Inflammatory macrophage (primary cell): ENCODE measurements at regions not wholly inside any gene's neighbourhood (a gene's known extent, or its start where the extent isn't known, plus 50 kb on each side); places are given as distances from the start of the nearest gene placed in this dataset.
"Not testable (repeated sequence)": the region's sequence is repeated elsewhere in the genome, so short reads cannot be mapped to it uniquely, and the experiment has no call there.

Experiments
- DNase-seq, 2 donors: peaks; one replicate each; pipeline ENCODE4 v3.0.0-alpha.2; 2020 to 2022

DNA sequence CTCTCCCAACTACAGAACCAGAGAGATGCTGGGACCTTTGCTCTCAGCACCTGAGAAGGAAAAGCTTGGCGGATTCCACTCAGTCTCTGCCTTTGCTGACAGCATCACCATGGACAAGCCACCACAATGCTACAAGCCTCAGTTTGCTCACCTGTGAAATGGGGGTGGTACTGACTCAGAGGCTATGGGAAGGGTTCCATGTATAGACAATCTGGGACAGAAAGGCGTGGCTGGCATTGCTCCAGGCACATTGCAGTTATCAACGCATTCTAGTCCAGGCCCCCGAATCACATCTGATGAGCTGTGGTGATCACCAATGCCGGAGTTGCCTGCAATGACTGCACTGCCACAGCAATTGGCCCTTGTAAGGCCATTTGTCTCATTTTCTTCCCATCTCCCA is 72.6 kb downstream of the ISX start:
- no peak for DNase-seq

GRCh38 chr22:35140879-35141745 is 75.2 kb downstream of the ISX start:
- no peak for DNase-seq

GRCh38 chr22:35148381-35148780 is 82.4 kb downstream of the ISX start:
- DNase-seq, result no peak

DNA sequence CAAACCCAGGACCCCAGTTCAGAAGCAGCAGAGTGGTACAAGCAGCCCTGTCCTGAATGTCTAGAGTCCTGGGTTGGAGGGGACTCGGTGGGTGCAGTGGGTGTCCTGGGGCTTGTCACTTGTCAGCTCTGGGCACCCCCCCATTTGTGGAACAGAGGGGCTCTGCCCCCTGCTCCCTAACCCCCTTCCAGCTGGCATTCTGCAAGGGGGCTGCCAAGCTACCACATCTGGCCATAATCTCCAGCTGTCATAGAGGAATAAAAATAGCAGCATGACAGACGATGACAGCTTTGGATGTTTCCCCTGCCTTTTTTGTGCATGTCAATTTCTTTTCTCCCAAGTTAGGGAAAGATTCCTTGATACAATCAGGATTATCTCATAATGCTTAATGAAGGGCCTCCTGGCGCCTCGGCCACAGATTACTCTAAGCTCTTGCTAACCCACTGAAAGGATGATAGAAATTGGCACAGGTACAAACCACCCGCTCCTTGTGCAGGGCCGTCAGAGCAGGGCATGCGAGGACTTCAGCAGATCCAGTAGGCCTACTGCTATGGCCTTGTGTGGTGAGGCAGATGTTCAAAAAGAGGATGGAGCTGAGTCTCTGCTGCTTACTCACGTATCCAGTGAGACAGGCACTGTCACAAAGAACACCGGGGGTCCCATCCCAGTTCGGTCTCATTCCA is 83.0 kb downstream of the ISX start:
- no peak for DNase-seq

DNA sequence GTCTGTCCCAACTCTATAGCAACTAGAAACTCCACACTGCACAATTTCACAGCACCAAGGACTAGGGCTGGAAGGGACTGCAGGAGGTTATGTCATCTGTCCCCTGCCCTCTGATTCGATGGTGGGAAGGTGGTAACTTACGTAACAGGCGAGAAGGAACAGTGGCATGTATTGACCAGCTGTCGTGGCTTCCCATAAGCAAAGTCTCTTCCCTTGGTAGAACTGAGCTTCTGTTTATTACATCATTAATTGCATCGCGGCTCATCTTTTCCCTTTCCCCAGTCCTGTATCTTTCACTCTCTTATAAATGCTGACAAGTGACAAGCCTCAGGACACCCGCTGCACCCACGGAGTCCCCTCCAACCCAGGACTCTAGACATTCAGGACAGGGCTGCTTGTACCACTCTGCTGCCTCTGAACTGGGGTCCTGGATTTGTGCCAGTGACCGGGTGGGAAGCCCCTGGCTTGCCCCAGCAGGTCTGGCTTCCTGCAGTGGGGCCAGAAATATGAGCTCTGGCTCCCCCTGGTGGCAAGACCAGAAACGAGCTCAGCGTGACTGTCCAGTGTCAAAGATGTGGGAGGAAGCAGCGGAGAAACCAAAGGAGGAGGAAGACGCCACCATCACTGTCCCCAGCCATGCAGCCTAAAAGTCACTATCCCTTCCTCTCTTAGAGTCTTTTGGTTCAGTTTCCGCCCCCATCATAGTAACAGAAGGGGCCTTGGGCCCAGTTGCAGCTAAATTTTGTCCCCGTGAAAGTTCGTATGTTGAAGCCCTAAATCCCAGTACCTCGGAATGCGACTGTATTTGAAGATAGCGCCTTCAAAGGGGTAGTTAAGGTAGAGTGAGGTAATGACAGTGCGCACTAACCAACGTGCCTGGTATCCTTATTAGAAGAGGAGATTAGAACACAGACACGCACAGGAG is 84.5 kb downstream of the ISX start:
- DNase-seq, result peak; percentile 36 to 62

DNA sequence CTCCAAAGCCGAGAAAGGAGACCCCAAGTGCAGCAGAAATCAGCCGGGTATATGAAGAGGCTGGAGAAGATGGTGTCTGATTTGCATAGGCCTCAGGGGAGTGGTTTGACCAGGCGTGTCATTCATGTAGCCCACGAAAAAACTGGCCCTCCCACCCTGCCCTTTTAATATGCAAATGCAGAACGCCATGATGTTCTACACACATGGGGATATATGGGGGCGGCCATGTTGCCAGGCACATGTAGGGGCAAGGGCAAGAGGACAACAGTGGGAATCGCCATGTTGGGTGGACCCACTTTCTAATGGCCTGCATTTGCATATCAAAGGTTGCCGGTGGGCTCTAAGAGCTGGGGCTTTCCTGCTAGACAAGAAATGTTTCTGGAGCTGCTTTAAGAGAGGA is 86.4 kb downstream of the ISX start:
- DNase-seq, result no peak

DNA sequence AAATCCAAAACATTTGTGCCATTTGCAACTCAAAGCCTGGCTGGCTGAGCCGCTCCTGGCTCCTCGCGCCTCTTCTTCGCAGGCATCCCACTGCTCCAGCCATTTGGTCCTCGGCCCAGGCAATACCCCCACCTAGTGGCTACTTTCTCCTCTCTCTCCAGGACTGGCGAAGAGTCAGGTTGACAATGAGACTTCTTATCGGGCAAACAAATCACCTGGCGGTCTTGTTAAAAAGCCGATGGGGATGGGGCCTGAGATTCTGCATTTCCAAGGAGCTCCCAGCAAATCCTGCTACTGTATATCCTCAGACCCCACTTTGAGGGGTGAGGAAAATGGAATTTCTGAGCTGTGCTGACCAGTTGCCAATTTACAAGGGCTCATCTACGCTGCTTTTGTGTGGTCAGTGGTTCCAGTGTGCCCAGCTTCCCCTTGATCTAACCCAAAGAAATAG is 89.0 kb downstream of the ISX start:
- peak; percentile 17 to 39 for DNase-seq

- no peak for DNase-seq
These were observed 89.6 kb downstream of the ISX start for GRCh38 chr22:35155403-35156025.

- DNase-seq, result no peak
These were observed 91.0 kb downstream of the ISX start for GRCh38 chr22:35156945-35157344.

- DNase-seq, result no peak
These were observed 92.4 kb downstream of the ISX start for GRCh38 chr22:35158336-35158735.

GRCh38 chr22:35159343-35159742 is 93.4 kb downstream of the ISX start:
- DNase-seq, result no peak

GRCh38 chr22:35160268-35160667 is 94.3 kb downstream of the ISX start:
- DNase-seq, result no peak

GRCh38 chr22:35165896-35166295 is 91.4 kb upstream of the HMGXB4 start:
- not testable (repeated sequence) for DNase-seq

DNA sequence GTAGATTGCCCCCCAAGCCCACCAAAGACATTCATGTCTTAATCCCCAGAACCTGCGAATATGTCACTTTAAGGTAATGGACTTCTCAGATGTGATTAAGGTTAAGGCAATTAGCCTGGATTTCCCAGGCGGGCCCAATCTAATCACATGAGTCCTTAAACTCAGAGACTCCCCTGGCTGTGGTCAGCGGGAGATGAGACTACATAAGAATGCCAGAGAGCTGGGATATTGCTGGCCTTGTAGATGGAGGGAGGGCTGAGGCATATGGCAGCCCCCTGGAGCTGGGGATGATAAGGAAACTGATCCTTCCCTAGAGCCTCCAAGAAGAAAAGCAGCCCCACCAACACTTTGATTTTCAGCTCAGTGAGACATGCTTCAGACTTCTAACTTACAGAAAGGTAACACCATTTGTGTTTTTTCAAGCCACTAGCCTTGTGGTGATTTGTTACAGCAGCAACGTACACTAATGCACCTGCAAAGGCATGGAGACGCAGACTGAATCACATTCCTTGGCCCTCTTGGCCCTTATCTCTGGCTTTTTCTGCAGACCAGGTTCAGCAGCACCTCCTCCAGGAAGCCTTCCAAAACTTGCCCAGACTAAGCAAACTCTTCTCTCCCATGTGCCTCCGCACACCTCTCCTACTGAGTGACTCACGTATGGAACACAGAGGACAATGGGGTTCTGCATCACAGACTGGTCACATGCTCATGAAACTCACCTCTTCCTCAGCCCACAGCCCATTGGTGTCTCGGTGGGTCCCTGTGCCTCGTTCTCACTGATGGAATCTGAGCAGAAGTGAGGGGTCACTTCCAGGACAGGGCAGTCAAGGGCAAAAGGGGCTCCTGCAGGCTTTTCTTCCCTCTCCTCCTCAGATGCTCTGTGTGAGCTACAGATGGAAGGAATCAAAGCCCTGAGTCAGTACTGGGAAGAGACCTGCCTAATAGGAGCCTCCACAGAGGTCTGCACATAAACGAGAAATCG is 86.3 kb upstream of the HMGXB4 start:
- DNase-seq, result no peak

- DNase-seq, result no peak
These were observed 84.9 kb upstream of the HMGXB4 start for GRCh38 chr22:35172442-35172841.

- no peak for DNase-seq
These were observed 83.6 kb upstream of the HMGXB4 start for GRCh38 chr22:35173655-35174054.

- no peak for DNase-seq
These were observed 82.8 kb upstream of the HMGXB4 start for GRCh38 chr22:35174401-35175038.

GRCh38 chr22:35175392-35175791 is 81.9 kb upstream of the HMGXB4 start:
- DNase-seq, result no peak

- DNase-seq, result no peak
These were observed 79.5 kb upstream of the HMGXB4 start for GRCh38 chr22:35177811-35178210.

- DNase-seq, result no peak
These were observed 78.8 kb upstream of the HMGXB4 start for GRCh38 chr22:35178446-35178845.

DNA sequence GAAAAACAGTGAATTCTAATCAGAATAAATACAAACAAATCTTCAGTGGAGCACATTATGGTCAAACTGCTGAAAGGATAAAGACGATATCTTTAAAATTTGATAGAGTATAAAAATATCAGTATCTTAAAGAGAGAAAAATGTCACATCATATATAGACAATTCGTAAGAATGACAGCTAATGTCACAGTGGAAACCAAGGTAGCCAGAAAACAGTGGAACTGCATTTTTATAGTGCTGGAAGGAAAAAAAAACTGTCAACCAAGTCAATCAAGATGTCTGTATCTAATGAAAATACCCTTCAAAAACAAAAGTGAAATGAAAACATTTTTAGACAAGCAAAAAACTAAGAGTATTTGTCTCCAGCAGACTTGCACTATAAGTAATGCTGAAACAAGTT is 73.4 kb upstream of the HMGXB4 start:
- no peak for DNase-seq
